ENCODE measurements at regions not wholly inside any gene's neighbourhood (a gene's known extent, or its start where the extent isn't known, plus 50 kb on each side); places are given as distances from the start of the nearest gene placed in this dataset.

DNA sequence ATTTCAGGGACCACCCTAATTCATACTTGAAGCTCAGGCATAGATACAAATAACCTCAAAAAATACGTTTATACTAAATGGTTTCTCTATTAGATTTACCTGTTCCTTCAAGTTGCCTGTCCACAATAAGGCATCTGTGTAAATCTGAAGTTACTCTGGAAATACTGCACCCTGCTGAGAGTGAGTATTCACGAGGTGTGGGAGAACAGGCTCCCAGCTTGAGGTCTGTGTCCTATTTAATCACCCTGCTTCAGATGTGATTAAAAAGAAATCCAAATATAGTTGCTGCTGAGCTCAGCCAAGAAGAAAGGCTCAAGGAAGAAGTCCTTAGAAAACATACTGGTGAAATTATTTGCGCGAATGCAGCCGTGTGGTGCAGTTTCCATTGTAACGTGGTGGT lies 136.8 kb downstream of the KLF6 start:
- no peaks in the 10 kb centered on the region for H3K4me1 Mint-ChIP-seq (ENCODE audit: unreplicated experiment)
- no peaks in the 10 kb centered on the region for H3K9me3 Mint-ChIP-seq (ENCODE audit: unreplicated experiment)
- no peak overlapping the region for H3K4me3 Mint-ChIP-seq (ENCODE audit: unreplicated experiment)
- TF ChIP-seq, protein P1, sequence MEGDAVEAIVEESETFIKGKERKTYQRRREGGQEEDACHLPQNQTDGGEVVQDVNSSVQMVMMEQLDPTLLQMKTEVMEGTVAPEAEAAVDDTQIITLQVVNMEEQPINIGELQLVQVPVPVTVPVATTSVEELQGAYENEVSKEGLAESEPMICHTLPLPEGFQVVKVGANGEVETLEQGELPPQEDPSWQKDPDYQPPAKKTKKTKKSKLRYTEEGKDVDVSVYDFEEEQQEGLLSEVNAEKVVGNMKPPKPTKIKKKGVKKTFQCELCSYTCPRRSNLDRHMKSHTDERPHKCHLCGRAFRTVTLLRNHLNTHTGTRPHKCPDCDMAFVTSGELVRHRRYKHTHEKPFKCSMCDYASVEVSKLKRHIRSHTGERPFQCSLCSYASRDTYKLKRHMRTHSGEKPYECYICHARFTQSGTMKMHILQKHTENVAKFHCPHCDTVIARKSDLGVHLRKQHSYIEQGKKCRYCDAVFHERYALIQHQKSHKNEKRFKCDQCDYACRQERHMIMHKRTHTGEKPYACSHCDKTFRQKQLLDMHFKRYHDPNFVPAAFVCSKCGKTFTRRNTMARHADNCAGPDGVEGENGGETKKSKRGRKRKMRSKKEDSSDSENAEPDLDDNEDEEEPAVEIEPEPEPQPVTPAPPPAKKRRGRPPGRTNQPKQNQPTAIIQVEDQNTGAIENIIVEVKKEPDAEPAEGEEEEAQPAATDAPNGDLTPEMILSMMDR (IDR thresholded peaks at IDR 0.05; ENCODE audit: unreplicated experiment), result no peak
- DNase-seq (ENCODE audit: low spot score), result no peak
- H3K27me3 Mint-ChIP-seq (ENCODE audit: unreplicated experiment), result no peaks in the 10 kb centered on the region
- no peaks in the 10 kb centered on the region for H3K36me3 Mint-ChIP-seq (ENCODE audit: low read depth, unreplicated experiment)
- no peak overlapping the region for H3K27ac Mint-ChIP-seq (ENCODE audit: unreplicated experiment)

DNA sequence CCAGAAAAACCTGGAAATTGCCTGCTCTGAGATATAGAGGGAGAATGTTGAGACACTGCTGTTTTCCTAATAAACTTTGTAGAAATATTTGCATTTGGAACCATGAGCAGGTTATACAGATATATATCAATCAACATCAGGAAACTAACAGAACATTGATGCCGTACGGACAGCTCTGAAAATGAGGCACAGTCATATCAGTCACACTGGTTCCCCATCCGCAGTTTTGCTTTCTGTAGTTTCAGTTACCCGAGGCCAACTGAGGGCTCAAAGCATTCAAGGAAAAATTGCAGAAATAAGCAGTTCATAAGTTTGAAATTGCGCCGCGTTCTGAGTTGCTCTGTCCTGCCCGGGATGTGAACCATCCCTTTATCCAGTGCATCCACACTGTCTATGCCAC lies 137.9 kb downstream of the KLF6 start:
- no peaks in the 10 kb centered on the region for H3K4me1 Mint-ChIP-seq (ENCODE audit: unreplicated experiment)

GRCh38 chr10:3645406-3645805 lies 139.6 kb downstream of the KLF6 start:
- no peaks in the 10 kb centered on the region for H3K27me3 Mint-ChIP-seq (ENCODE audit: unreplicated experiment)
- no peaks in the 10 kb centered on the region for H3K4me1 Mint-ChIP-seq (ENCODE audit: unreplicated experiment)
- H3K9me3 Mint-ChIP-seq (ENCODE audit: unreplicated experiment), result no peaks in the 10 kb centered on the region
- H3K36me3 Mint-ChIP-seq (ENCODE audit: low read depth, unreplicated experiment), result no peaks in the 10 kb centered on the region
- TF ChIP-seq, protein P1 (IDR thresholded peaks at IDR 0.05; ENCODE audit: unreplicated experiment), result no peak
- no peak overlapping the region for H3K27ac Mint-ChIP-seq (ENCODE audit: unreplicated experiment)
- H3K4me3 Mint-ChIP-seq (ENCODE audit: unreplicated experiment), result no peak overlapping the region
- DNase-seq (ENCODE audit: low spot score), result no peak

More for the DNA sequence above, 137.9 kb downstream of the KLF6 start:
- H3K4me3 Mint-ChIP-seq (ENCODE audit: unreplicated experiment), result no peak overlapping the region
- H3K27ac Mint-ChIP-seq (ENCODE audit: unreplicated experiment), result no peak overlapping the region
- no peaks in the 10 kb centered on the region for H3K27me3 Mint-ChIP-seq (ENCODE audit: unreplicated experiment)
- no peaks in the 10 kb centered on the region for H3K9me3 Mint-ChIP-seq (ENCODE audit: unreplicated experiment)
- H3K36me3 Mint-ChIP-seq (ENCODE audit: low read depth, unreplicated experiment), result no peaks in the 10 kb centered on the region
- TF ChIP-seq, protein P1 (IDR thresholded peaks at IDR 0.05; ENCODE audit: unreplicated experiment), result no peak
- DNase-seq (ENCODE audit: low spot score), result no peak

- H3K27me3 Mint-ChIP-seq (ENCODE audit: unreplicated experiment), result no peaks in the 10 kb centered on the region
- no peak overlapping the region for H3K4me3 Mint-ChIP-seq (ENCODE audit: unreplicated experiment)
- H3K36me3 Mint-ChIP-seq (ENCODE audit: low read depth, unreplicated experiment), result no peaks in the 10 kb centered on the region
- TF ChIP-seq, protein P1 (IDR thresholded peaks at IDR 0.05; ENCODE audit: unreplicated experiment), result no peak
- no peaks in the 10 kb centered on the region for H3K9me3 Mint-ChIP-seq (ENCODE audit: unreplicated experiment)
- H3K27ac Mint-ChIP-seq (ENCODE audit: unreplicated experiment), result no peak overlapping the region
- peaks cover 1% of the 10 kb centered on the region for H3K4me1 Mint-ChIP-seq (ENCODE audit: unreplicated experiment)
- DNase-seq (ENCODE audit: low spot score), result no peak
Observed at GRCh38 chr10:3640816-3641215, 144.2 kb downstream of the KLF6 start.

DNA sequence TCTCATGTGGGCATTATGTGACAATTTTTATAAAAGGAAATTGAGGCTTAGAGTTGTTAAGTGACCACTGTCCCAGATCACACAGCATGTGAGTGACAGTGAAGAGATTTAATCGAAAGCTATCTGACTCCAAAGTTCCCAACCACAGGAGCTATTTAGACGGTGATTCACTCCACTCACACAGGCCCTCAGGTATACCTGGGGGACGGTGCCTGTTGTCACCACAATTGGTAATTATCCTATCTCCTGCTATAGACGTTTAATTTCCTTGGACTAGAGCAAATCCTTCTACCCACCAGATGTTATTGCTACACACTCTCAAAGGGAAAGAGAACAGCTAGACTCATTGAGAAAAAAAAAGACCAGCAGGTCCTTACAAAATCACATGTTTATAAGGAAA lies 145.5 kb downstream of the KLF6 start:
- Mint-ChIP-seq H3K27ac (ENCODE audit: unreplicated experiment) (no peak overlapping the region), H3K36me3 (ENCODE audit: low read depth, unreplicated experiment) (no peaks in the 10 kb centered on the region), H3K27me3 (ENCODE audit: unreplicated experiment) (no peaks in the 10 kb centered on the region), H3K4me3 (ENCODE audit: unreplicated experiment) (no peak overlapping the region), H3K9me3 (ENCODE audit: unreplicated experiment) (no peaks in the 10 kb centered on the region), H3K4me1 (ENCODE audit: unreplicated experiment) (peaks cover 3% of the 10 kb centered on the region)
- no peak for DNase-seq (ENCODE audit: low spot score)
- TF ChIP-seq, protein P1 (IDR thresholded peaks at IDR 0.05; ENCODE audit: unreplicated experiment), result no peak

Measured in endothelial cell (in vitro differentiated cells).